GM23338 (cell line): ENCODE measurements at regions not wholly inside any gene's neighbourhood (a gene's known extent, or its start where the extent isn't known, plus 50 kb on each side); places are given as distances from the start of the nearest gene placed in this dataset.

ENCODE experiments used
- CREB1 ChIP-seq: fragments of 250-450 bp; sonication (Bioruptor Pico); IDR thresholded peaks from 2 replicates; pipeline ENCODE4 v1.5.0; 2020; ENCODE audit warnings: low read depth, mild to moderate bottlenecking, moderate library complexity
- EZH2 ChIP-seq: fragments of 200-600 bp; sonication (generic); IDR thresholded peaks from one replicate; pipeline ENCODE4 v1.8.0; 2017; ENCODE audit warnings: antibody characterized with exemption, mild to moderate bottlenecking, low read depth; ENCODE audit not compliant: unreplicated experiment
- EZH2phosphoT487 ChIP-seq: fragments of 200-600 bp; sonication (generic); IDR thresholded peaks from one replicate; pipeline ENCODE4 v1.8.1; 2018; ENCODE audit warnings: antibody characterized with exemption; ENCODE audit not compliant: unreplicated experiment
- JUNB ChIP-seq: IDR thresholded peaks from one replicate; pipeline ENCODE4 v1.6.1; 2016; ENCODE audit warnings: antibody characterized with exemption; ENCODE audit not compliant: unreplicated experiment
- NANOG ChIP-seq: IDR thresholded peaks from 2 replicates; pipeline ENCODE4 v1.6.1; 2016; ENCODE audit warnings: antibody characterized with exemption, borderline replicate concordance
- POLR2AphosphoS5 ChIP-seq: IDR thresholded peaks from 2 replicates; pipeline ENCODE4 v1.6.1; 2016; ENCODE audit warnings: antibody characterized with exemption, low read depth
- STAT1 ChIP-seq: IDR thresholded peaks from one replicate; pipeline ENCODE4 v1.6.1; 2016; ENCODE audit warnings: antibody characterized with exemption; ENCODE audit not compliant: unreplicated experiment
- ZNF114 ChIP-seq: fragments of 250-450 bp; sonication (Bioruptor Pico); IDR thresholded peaks from 2 replicates; pipeline ENCODE4 v1.5.0; 2020; ENCODE audit warnings: mild to moderate bottlenecking, moderate library complexity
- TF ChIP-seq, protein P1 (sequence below), 2 experiments: fragments of 200-600 bp in 1 of 2; sonication (generic) in 1 of 2; conservative IDR thresholded peaks; 2 replicates each; pipeline versions ENCODE4 v1.5.1 to v1.6.1; 2016 to 2017; ENCODE audit warnings: antibody characterized with exemption in 2 of 2, low read depth in 2 of 2, mild to moderate bottlenecking in 2 of 2, moderate library complexity in 1 of 2
- TF ChIP-seq, protein P2 (sequence below): IDR thresholded peaks from one replicate; pipeline ENCODE4 v1.6.1; 2018; ENCODE audit warnings: antibody characterized with exemption; ENCODE audit not compliant: unreplicated experiment
- TF ChIP-seq, protein P3 (sequence below): IDR thresholded peaks from 2 replicates; pipeline ENCODE4 v1.6.1; 2016; ENCODE audit warnings: antibody characterized with exemption
- TF ChIP-seq, protein P4 (sequence below): fragments of 250-450 bp; sonication (Bioruptor Pico); IDR thresholded peaks from 2 replicates; pipeline ENCODE4 v1.5.0; 2020; ENCODE audit warnings: mild to moderate bottlenecking, moderate library complexity

DNA sequence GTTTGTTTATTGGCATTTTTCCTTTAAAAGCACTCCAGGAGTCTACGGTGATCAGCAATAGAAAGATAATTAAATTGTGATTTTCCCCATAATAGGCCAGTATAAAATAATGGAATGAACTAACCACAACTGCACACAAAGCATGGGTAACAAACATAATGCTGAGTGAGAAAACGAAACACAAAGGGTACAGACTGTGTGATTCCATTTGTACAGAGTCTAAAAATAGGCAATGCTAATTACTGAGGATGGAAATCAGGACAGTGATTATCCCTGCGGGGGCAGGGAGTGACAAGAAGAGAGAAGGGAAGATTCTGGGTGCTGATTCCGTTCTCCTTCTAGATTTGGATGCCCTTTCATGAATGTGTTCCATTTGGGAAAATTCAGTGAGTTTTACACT is 478.1 kb downstream of the PREX1 start:
- TF ChIP-seq CREB1, result no peak
- TF ChIP-seq, protein P1, sequence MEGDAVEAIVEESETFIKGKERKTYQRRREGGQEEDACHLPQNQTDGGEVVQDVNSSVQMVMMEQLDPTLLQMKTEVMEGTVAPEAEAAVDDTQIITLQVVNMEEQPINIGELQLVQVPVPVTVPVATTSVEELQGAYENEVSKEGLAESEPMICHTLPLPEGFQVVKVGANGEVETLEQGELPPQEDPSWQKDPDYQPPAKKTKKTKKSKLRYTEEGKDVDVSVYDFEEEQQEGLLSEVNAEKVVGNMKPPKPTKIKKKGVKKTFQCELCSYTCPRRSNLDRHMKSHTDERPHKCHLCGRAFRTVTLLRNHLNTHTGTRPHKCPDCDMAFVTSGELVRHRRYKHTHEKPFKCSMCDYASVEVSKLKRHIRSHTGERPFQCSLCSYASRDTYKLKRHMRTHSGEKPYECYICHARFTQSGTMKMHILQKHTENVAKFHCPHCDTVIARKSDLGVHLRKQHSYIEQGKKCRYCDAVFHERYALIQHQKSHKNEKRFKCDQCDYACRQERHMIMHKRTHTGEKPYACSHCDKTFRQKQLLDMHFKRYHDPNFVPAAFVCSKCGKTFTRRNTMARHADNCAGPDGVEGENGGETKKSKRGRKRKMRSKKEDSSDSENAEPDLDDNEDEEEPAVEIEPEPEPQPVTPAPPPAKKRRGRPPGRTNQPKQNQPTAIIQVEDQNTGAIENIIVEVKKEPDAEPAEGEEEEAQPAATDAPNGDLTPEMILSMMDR (conservative IDR thresholded peaks at IDR 0.05; ENCODE audit: low read depth in 2 of 2), result no peak
- no peak for TF ChIP-seq EZH2
- TF ChIP-seq, protein P2, sequence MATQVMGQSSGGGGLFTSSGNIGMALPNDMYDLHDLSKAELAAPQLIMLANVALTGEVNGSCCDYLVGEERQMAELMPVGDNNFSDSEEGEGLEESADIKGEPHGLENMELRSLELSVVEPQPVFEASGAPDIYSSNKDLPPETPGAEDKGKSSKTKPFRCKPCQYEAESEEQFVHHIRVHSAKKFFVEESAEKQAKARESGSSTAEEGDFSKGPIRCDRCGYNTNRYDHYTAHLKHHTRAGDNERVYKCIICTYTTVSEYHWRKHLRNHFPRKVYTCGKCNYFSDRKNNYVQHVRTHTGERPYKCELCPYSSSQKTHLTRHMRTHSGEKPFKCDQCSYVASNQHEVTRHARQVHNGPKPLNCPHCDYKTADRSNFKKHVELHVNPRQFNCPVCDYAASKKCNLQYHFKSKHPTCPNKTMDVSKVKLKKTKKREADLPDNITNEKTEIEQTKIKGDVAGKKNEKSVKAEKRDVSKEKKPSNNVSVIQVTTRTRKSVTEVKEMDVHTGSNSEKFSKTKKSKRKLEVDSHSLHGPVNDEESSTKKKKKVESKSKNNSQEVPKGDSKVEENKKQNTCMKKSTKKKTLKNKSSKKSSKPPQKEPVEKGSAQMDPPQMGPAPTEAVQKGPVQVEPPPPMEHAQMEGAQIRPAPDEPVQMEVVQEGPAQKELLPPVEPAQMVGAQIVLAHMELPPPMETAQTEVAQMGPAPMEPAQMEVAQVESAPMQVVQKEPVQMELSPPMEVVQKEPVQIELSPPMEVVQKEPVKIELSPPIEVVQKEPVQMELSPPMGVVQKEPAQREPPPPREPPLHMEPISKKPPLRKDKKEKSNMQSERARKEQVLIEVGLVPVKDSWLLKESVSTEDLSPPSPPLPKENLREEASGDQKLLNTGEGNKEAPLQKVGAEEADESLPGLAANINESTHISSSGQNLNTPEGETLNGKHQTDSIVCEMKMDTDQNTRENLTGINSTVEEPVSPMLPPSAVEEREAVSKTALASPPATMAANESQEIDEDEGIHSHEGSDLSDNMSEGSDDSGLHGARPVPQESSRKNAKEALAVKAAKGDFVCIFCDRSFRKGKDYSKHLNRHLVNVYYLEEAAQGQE, result no peak
- TF ChIP-seq NANOG, result no peak
- no peak for TF ChIP-seq EZH2phosphoT487
- TF ChIP-seq POLR2AphosphoS5, result no peak
- no peak for TF ChIP-seq JUNB
- TF ChIP-seq ZNF114, result no peak
- TF ChIP-seq, protein P3, sequence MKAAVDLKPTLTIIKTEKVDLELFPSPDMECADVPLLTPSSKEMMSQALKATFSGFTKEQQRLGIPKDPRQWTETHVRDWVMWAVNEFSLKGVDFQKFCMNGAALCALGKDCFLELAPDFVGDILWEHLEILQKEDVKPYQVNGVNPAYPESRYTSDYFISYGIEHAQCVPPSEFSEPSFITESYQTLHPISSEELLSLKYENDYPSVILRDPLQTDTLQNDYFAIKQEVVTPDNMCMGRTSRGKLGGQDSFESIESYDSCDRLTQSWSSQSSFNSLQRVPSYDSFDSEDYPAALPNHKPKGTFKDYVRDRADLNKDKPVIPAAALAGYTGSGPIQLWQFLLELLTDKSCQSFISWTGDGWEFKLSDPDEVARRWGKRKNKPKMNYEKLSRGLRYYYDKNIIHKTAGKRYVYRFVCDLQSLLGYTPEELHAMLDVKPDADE, result no peak
- TF ChIP-seq STAT1, result no peak
- TF ChIP-seq, protein P4, sequence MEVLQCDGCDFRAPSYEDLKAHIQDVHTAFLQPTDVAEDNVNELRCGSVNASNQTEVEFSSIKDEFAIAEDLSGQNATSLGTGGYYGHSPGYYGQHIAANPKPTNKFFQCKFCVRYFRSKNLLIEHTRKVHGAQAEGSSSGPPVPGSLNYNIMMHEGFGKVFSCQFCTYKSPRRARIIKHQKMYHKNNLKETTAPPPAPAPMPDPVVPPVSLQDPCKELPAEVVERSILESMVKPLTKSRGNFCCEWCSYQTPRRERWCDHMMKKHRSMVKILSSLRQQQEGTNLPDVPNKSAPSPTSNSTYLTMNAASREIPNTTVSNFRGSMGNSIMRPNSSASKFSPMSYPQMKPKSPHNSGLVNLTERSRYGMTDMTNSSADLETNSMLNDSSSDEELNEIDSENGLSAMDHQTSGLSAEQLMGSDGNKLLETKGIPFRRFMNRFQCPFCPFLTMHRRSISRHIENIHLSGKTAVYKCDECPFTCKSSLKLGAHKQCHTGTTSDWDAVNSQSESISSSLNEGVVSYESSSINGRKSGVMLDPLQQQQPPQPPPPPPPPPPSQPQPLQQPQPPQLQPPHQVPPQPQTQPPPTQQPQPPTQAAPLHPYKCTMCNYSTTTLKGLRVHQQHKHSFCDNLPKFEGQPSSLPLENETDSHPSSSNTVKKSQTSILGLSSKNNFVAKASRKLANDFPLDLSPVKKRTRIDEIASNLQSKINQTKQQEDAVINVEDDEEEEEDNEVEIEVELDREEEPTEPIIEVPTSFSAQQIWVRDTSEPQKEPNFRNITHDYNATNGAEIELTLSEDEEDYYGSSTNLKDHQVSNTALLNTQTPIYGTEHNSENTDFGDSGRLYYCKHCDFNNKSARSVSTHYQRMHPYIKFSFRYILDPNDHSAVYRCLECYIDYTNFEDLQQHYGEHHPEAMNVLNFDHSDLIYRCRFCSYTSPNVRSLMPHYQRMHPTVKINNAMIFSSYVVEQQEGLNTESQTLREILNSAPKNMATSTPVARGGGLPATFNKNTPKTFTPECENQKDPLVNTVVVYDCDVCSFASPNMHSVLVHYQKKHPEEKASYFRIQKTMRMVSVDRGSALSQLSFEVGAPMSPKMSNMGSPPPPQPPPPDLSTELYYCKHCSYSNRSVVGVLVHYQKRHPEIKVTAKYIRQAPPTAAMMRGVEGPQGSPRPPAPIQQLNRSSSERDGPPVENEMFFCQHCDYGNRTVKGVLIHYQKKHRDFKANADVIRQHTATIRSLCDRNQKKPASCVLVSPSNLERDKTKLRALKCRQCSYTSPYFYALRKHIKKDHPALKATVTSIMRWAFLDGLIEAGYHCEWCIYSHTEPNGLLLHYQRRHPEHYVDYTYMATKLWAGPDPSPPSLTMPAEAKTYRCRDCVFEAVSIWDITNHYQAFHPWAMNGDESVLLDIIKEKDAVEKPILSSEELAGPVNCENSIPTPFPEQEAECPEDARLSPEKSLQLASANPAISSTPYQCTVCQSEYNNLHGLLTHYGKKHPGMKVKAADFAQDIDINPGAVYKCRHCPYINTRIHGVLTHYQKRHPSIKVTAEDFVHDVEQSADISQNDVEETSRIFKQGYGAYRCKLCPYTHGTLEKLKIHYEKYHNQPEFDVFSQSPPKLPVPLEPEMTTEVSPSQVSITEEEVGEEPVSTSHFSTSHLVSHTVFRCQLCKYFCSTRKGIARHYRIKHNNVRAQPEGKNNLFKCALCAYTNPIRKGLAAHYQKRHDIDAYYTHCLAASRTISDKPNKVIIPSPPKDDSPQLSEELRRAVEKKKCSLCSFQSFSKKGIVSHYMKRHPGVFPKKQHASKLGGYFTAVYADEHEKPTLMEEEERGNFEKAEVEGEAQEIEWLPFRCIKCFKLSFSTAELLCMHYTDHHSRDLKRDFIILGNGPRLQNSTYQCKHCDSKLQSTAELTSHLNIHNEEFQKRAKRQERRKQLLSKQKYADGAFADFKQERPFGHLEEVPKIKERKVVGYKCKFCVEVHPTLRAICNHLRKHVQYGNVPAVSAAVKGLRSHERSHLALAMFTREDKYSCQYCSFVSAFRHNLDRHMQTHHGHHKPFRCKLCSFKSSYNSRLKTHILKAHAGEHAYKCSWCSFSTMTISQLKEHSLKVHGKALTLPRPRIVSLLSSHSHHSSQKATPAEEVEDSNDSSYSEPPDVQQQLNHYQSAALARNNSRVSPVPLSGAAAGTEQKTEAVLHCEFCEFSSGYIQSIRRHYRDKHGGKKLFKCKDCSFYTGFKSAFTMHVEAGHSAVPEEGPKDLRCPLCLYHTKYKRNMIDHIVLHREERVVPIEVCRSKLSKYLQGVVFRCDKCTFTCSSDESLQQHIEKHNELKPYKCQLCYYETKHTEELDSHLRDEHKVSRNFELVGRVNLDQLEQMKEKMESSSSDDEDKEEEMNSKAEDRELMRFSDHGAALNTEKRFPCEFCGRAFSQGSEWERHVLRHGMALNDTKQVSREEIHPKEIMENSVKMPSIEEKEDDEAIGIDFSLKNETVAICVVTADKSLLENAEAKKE (CRISPR knock-in tag), result no peak
